ENCODE measurements at regions not wholly inside any gene's neighbourhood (a gene's known extent, or its start where the extent isn't known, plus 50 kb on each side); places are given as distances from the start of the nearest gene placed in this dataset.

GRCh38 chr13:76722782-76723181 lies 163.4 kb downstream of the KCTD12 start:
- H3K36me3 Mint-ChIP-seq (ENCODE audit: low read depth): no peaks in the 10 kb centered on the region
- POLR2A ChIA-PET: no interaction called here
- intact Hi-C loops (cut with DNase I, micrococcal nuclease): no loop called here
- Histone ChIP-seq H3K36me3 (ENCODE audit: insufficient read depth, low read length) (no peaks in the 10 kb centered on the region), H3K27me3 (ENCODE audit: control insufficient read depth in 1 of 2, insufficient read depth in 2 of 2, low read length in 2 of 2) (no peaks in the 10 kb centered on the region), H3K9me3 (ENCODE audit: control insufficient read depth in 1 of 2, insufficient read depth in 1 of 2, low read length in 2 of 2) (peaks cover 0 to 2% of the 10 kb centered on the region in 2 experiments), H3K27ac (ENCODE audit: low read depth in 1 of 2, low read length in 2 of 2) (no peak overlapping the region), H3K4me3 (ENCODE audit: low read length) (no peak overlapping the region), H3K4me1 (ENCODE audit: insufficient read depth, low read length) (peaks cover 7% of the 10 kb centered on the region)
- ATAC-seq (ENCODE audit: poor library complexity) (no peak), DNase-seq (no peak)
- H3K4me3 Mint-ChIP-seq: no peak overlapping the region
- TF ChIP-seq CTCF (IDR thresholded peaks at IDR 0.05): no peak
- H3K4me1 Mint-ChIP-seq (ENCODE audit: low read depth): no peaks in the 10 kb centered on the region
- no peak overlapping the region for H3K27ac Mint-ChIP-seq
- CTCF ChIA-PET: no interaction called here
- H3K27me3 Mint-ChIP-seq: no peaks in the 10 kb centered on the region
- H3K9me3 Mint-ChIP-seq: peaks cover 2% of the 10 kb centered on the region

GRCh38 chr13:76720821-76721220 lies 165.4 kb downstream of the KCTD12 start:
- no peak for ATAC-seq (ENCODE audit: poor library complexity)
- no peaks in the 10 kb centered on the region for H3K9me3 ChIP-seq (ENCODE audit: control insufficient read depth in 1 of 2, insufficient read depth in 1 of 2, low read length in 2 of 2)
- no peak overlapping the region for H3K4me3 ChIP-seq (ENCODE audit: low read length)
- intact Hi-C loops (cut with DNase I, micrococcal nuclease): no loop called here
- CTCF ChIA-PET: no interaction called here
- H3K27ac ChIP-seq (ENCODE audit: low read depth in 1 of 2, low read length in 2 of 2): no peak overlapping the region
- Mint-ChIP-seq H3K9me3 (no peaks in the 10 kb centered on the region), H3K4me1 (ENCODE audit: low read depth) (no peaks in the 10 kb centered on the region), H3K36me3 (ENCODE audit: low read depth) (no peaks in the 10 kb centered on the region), H3K27ac (no peak overlapping the region), H3K4me3 (no peak overlapping the region), H3K27me3 (no peaks in the 10 kb centered on the region)
- POLR2A ChIA-PET: no interaction called here
- H3K27me3 ChIP-seq (ENCODE audit: control insufficient read depth in 1 of 2, insufficient read depth in 2 of 2, low read length in 2 of 2): no peaks in the 10 kb centered on the region
- H3K36me3 ChIP-seq (ENCODE audit: insufficient read depth, low read length): no peaks in the 10 kb centered on the region
- DNase-seq: peak in 1 of 14 experiments; percentile 2
- TF ChIP-seq CTCF (IDR thresholded peaks at IDR 0.05): no peak
- peaks cover 7% of the 10 kb centered on the region for H3K4me1 ChIP-seq (ENCODE audit: insufficient read depth, low read length)

DNA sequence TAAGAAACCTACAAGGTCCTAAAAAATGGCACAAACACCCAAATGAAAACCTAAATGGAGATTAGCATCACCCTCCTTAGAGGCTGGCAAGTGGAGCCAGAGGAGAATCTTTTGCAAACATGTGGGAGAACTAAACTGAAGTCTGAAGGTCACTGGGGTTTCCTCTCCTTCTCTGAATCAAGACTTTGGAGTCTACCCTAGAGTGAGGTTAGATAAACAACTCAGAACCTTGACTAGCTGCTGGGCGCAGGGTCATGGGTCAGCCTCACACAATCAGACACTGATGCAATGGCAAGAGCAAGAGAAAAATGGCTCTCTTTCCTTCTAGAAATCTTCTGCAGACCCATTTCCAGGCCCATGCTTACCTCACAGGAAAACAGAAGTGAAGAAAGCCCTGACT lies 165.8 kb downstream of the KCTD12 start:
- Histone ChIP-seq H3K4me1 (ENCODE audit: insufficient read depth, low read length) (peaks cover 7% of the 10 kb centered on the region), H3K4me3 (ENCODE audit: low read length) (no peak overlapping the region), H3K27ac (ENCODE audit: low read depth in 1 of 2, low read length in 2 of 2) (no peak overlapping the region), H3K36me3 (ENCODE audit: insufficient read depth, low read length) (no peaks in the 10 kb centered on the region), H3K27me3 (ENCODE audit: control insufficient read depth in 1 of 2, insufficient read depth in 2 of 2, low read length in 2 of 2) (no peaks in the 10 kb centered on the region), H3K9me3 (ENCODE audit: control insufficient read depth in 1 of 2, insufficient read depth in 1 of 2, low read length in 2 of 2) (no peaks in the 10 kb centered on the region)
- Mint-ChIP-seq H3K4me3 (no peak overlapping the region), H3K9me3 (no peaks in the 10 kb centered on the region), H3K36me3 (ENCODE audit: low read depth) (no peaks in the 10 kb centered on the region), H3K27me3 (no peaks in the 10 kb centered on the region), H3K27ac (no peak overlapping the region), H3K4me1 (ENCODE audit: low read depth) (no peaks in the 10 kb centered on the region)
- TF ChIP-seq CTCF (IDR thresholded peaks at IDR 0.05): no peak
- intact Hi-C loops (cut with DNase I, micrococcal nuclease): no loop called here
- CTCF ChIA-PET: no interaction called here
- POLR2A ChIA-PET: no interaction called here
- no peak for DNase-seq
- ATAC-seq (ENCODE audit: poor library complexity): no peak
